Endothelial cell of umbilical vein (primary cell): ENCODE measurements at regions not wholly inside any gene's neighbourhood (a gene's known extent, or its start where the extent isn't known, plus 50 kb on each side); places are given as distances from the start of the nearest gene placed in this dataset.

Source experiments
- POLR2A ChIP-seq: IDR thresholded peaks from 2 replicates; pipeline ENCODE4 v1.6.1; 2012; ENCODE audit warnings: low read depth, mild to moderate bottlenecking, control low read depth, low read length
- POLR2AphosphoS5 ChIP-seq: IDR thresholded peaks from 2 replicates; pipeline ENCODE4 v1.6.1; 2012; ENCODE audit warnings: low read depth, mild to moderate bottlenecking, control low read depth, low read length, moderate library complexity; ENCODE audit not compliant: insufficient read depth
- TF ChIP-seq, protein P1 (sequence below), 2 donors: IDR thresholded peaks; 1 replicate in 1 of 2; 2 replicates in 1 of 2; pipeline ENCODE4 v1.5.1; 2011; ENCODE audit warnings: low read length in 2 of 2, mild to moderate bottlenecking in 2 of 2, moderate library complexity in 2 of 2, control low read depth in 1 of 2, inconsistent platforms in 1 of 2, low read depth in 1 of 2; ENCODE audit not compliant: insufficient read depth in 1 of 2; ENCODE audit errors: extremely low read depth in 1 of 2

DNA sequence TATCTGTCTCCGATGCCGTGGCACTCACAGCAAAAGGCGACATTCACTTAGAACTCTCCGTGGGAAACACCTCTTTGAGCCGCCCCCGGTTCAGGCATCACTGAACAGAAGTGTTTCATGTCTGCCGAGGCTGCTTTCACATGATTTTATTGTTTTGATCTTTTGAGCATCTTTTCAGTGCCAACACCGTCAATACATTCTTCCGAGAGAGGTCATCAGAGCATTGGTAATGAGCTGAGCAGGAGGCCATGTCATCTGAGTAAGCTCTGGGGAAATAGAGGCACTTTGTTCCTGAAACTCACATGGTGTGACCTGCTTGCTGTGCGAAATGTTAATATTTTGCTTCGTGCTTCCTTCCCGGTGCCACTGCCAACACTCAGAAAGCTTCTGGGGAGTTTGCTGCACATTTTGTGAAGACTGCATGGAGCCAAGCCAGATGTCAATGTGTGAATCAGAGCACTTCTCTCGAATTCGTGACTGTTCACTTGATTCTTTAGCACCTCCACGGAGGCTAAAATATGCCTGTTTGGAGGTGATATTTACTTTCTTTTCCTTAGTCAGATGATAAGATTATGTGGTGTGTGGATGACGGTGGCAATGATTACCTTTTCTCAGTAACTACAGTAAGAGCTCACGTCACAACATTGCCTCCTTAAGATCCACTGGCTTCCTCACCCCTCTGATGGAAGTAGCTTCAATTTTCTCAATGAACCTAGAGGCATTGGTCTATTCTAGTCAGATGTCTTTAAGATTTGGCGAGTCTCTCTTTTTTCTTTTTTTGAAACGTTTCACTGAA is 222.3 kb upstream of the HS3ST1 start:
- TF ChIP-seq, protein P1, sequence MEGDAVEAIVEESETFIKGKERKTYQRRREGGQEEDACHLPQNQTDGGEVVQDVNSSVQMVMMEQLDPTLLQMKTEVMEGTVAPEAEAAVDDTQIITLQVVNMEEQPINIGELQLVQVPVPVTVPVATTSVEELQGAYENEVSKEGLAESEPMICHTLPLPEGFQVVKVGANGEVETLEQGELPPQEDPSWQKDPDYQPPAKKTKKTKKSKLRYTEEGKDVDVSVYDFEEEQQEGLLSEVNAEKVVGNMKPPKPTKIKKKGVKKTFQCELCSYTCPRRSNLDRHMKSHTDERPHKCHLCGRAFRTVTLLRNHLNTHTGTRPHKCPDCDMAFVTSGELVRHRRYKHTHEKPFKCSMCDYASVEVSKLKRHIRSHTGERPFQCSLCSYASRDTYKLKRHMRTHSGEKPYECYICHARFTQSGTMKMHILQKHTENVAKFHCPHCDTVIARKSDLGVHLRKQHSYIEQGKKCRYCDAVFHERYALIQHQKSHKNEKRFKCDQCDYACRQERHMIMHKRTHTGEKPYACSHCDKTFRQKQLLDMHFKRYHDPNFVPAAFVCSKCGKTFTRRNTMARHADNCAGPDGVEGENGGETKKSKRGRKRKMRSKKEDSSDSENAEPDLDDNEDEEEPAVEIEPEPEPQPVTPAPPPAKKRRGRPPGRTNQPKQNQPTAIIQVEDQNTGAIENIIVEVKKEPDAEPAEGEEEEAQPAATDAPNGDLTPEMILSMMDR (IDR thresholded peaks at IDR 0.05; ENCODE audit: extremely low read depth in 1 of 2, insufficient read depth in 1 of 2, low read depth in 1 of 2, low read length in 2 of 2), result no peak
- no peak for TF ChIP-seq POLR2A
- TF ChIP-seq POLR2AphosphoS5, result no peak
